ENCODE measurements at regions not wholly inside any gene's neighbourhood (a gene's known extent, or its start where the extent isn't known, plus 50 kb on each side); places are given as distances from the start of the nearest gene placed in this dataset.

GRCh38 chr6:170081556-170081955, 209.3 kb downstream of the DLL1 start:
- Histone ChIP-seq H3K4me2 (ENCODE audit: low read length) (no peak overlapping the region), H2AFZ (ENCODE audit: low read depth, low read length) (no peak overlapping the region), H3K4me3 (ENCODE audit: insufficient read depth, low read depth, low read length) (no peak overlapping the region), H3K36me3 (ENCODE audit: insufficient read depth, low read length) (no peaks in the 10 kb centered on the region), H3K4me1 (ENCODE audit: insufficient read depth, low read length) (no peaks in the 10 kb centered on the region), H3K9me3 (ENCODE audit: insufficient read depth, low read depth, low read length) (peaks cover 9% of the 10 kb centered on the region), H3K9ac (ENCODE audit: low read length) (no peak overlapping the region), H3K27me3 (ENCODE audit: insufficient read depth, low read length) (no peaks in the 10 kb centered on the region), H4K20me1 (ENCODE audit: insufficient read depth, low read length) (no peaks in the 10 kb centered on the region), H3K79me2 (ENCODE audit: insufficient read depth, low read length) (no peaks in the 10 kb centered on the region), H3K27ac (ENCODE audit: low read depth, low read length) (no peak overlapping the region)
- H3K27ac Mint-ChIP-seq (ENCODE audit: unreplicated experiment) = no peak overlapping the region
- peaks cover 34% of the 10 kb centered on the region for H3K27me3 Mint-ChIP-seq (ENCODE audit: low read depth, unreplicated experiment)
- DNase-seq (ENCODE audit: low read depth) (no peak), FAIRE-seq (no peak)
- H3K4me1 Mint-ChIP-seq (ENCODE audit: low read depth, unreplicated experiment) = peaks cover 3% of the 10 kb centered on the region
- TF ChIP-seq CTCF (IDR thresholded peaks at IDR 0.05; ENCODE audit: insufficient read depth, low read depth, low read length) (no peak), EZH2 (IDR thresholded peaks at IDR 0.05; ENCODE audit: insufficient read depth, low read length) (no peak)
- H3K9me3 Mint-ChIP-seq (ENCODE audit: unreplicated experiment) = peaks cover 3% of the 10 kb centered on the region
- H3K4me3 Mint-ChIP-seq (ENCODE audit: unreplicated experiment) = no peak overlapping the region
- H3K36me3 Mint-ChIP-seq (ENCODE audit: low read depth, unreplicated experiment) = no peaks in the 10 kb centered on the region

- FAIRE-seq = no peak
- no peaks in the 10 kb centered on the region for H3K36me3 Mint-ChIP-seq (ENCODE audit: low read depth, unreplicated experiment)
Measured at GRCh38 chr6:170080828-170081371, 210.0 kb downstream of the DLL1 start.

More at GRCh38 chr6:170080828-170081371, 210.0 kb downstream of the DLL1 start:
- Histone ChIP-seq H3K9ac (ENCODE audit: low read length) (no peak overlapping the region), H3K4me2 (ENCODE audit: low read length) (no peak overlapping the region), H3K4me3 (ENCODE audit: insufficient read depth, low read depth, low read length) (no peak overlapping the region), H3K79me2 (ENCODE audit: insufficient read depth, low read length) (no peaks in the 10 kb centered on the region), H3K4me1 (ENCODE audit: insufficient read depth, low read length) (no peaks in the 10 kb centered on the region), H3K27ac (ENCODE audit: low read depth, low read length) (no peak overlapping the region), H3K9me3 (ENCODE audit: insufficient read depth, low read depth, low read length) (peaks cover 9% of the 10 kb centered on the region), H2AFZ (ENCODE audit: low read depth, low read length) (no peak overlapping the region), H4K20me1 (ENCODE audit: insufficient read depth, low read length) (no peaks in the 10 kb centered on the region), H3K36me3 (ENCODE audit: insufficient read depth, low read length) (no peaks in the 10 kb centered on the region), H3K27me3 (ENCODE audit: insufficient read depth, low read length) (no peaks in the 10 kb centered on the region)
- DNase-seq (ENCODE audit: low read depth) = no peak
- Mint-ChIP-seq H3K27ac (ENCODE audit: unreplicated experiment) (no peak overlapping the region), H3K4me1 (ENCODE audit: low read depth, unreplicated experiment) (peaks cover 3% of the 10 kb centered on the region), H3K27me3 (ENCODE audit: low read depth, unreplicated experiment) (peaks cover 33% of the 10 kb centered on the region), H3K9me3 (ENCODE audit: unreplicated experiment) (peaks cover 3% of the 10 kb centered on the region), H3K4me3 (ENCODE audit: unreplicated experiment) (no peak overlapping the region)
- no peak for TF ChIP-seq CTCF (IDR thresholded peaks at IDR 0.05; ENCODE audit: insufficient read depth, low read depth, low read length)
- TF ChIP-seq EZH2 (IDR thresholded peaks at IDR 0.05; ENCODE audit: insufficient read depth, low read length) = no peak

All from astrocyte (in vitro differentiated cells and primary cell).